ENCODE measurements at regions not wholly inside any gene's neighbourhood (a gene's known extent, or its start where the extent isn't known, plus 50 kb on each side); places are given as distances from the start of the nearest gene placed in this dataset.
"Not testable (repeated sequence)": the region's sequence is repeated elsewhere in the genome, so short reads cannot be mapped to it uniquely, and the experiment has no call there.

DNA sequence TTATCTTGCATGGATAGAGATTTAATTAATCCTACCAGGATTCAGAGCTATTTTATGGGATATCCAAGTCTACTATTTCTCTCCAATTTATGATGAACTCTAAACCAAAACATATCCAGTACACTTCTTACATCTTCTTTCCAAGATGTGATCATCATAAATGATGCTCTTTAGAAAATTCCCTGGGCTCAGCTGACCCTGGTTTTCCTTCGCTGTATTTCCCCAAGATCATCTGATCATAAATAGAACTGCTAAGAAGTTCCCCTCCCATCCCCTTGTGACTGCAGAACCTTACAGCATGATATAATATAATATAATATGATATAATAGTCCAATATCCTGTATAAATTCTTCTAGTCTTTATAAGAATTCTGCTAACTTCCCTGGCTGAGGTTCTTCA lies 114.6 kb upstream of the LYZL2 start:
- Histone ChIP-seq H3K36me3 (ENCODE audit: control insufficient read depth, insufficient read depth, low read length) (no peaks in the 10 kb centered on the region), H3K27me3 (ENCODE audit: control insufficient read depth, insufficient read depth, low read length) (no peaks in the 10 kb centered on the region), H3K9ac (ENCODE audit: low read length) (no peak overlapping the region), H3K9me3 (ENCODE audit: control insufficient read depth, low read length) (no peaks in the 10 kb centered on the region), H3K4me3 (ENCODE audit: low read length) (no peak overlapping the region), H3K4me1 (ENCODE audit: control insufficient read depth, insufficient read depth, low read length) (no peaks in the 10 kb centered on the region)

DNA sequence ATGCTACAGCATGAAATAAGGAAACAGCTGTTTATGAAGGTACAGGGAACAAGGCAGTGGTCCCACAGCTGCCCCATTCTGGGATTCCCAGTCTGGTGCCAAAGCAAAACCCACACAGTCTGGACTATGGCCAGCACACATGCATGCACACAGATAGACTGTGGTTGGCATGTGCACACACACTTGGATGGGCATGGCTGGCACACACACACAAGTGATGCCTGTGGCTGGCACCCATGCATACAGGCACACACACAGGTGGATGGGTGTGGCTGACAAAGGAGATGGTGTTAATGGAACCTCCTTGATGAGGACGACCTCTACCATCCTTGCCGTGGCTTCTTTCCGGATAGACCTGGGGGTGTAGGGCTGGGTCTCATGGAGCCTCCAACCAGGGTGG lies 114.0 kb upstream of the LYZL2 start:
- H3K36me3 ChIP-seq (ENCODE audit: control insufficient read depth, insufficient read depth, low read length) = no peaks in the 10 kb centered on the region
- no peaks in the 10 kb centered on the region for H3K9me3 ChIP-seq (ENCODE audit: control insufficient read depth, low read length)
- no peaks in the 10 kb centered on the region for H3K4me1 ChIP-seq (ENCODE audit: control insufficient read depth, insufficient read depth, low read length)
- H3K4me3 ChIP-seq (ENCODE audit: low read length) = no peak overlapping the region
- H3K27me3 ChIP-seq (ENCODE audit: control insufficient read depth, insufficient read depth, low read length) = no peaks in the 10 kb centered on the region
- H3K9ac ChIP-seq (ENCODE audit: low read length) = no peak overlapping the region

DNA sequence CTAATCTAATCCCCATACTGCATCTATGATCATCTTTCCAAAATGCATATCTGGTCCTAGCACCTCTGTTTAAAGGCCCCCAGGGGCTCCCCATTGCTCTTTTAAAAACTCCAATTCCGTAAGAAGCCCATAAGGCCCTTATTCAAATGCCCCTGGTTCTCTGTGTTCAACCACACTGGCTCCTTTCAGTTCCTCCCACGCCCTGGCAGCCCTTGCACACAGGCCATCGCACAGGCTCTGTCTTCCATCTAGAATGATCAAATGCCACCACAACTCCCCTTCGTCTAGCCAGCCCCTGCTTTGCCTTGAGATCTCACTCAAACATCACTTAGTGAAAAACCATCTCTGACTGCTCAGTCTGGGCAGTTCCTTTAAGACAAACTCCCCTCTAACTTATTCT lies 112.9 kb upstream of the LYZL2 start:
- no peak overlapping the region for H3K4me3 ChIP-seq (ENCODE audit: low read length)
- H3K9me3 ChIP-seq (ENCODE audit: control insufficient read depth, low read length) = no peaks in the 10 kb centered on the region
- H3K36me3 ChIP-seq (ENCODE audit: control insufficient read depth, insufficient read depth, low read length) = no peaks in the 10 kb centered on the region
- H3K4me1 ChIP-seq (ENCODE audit: control insufficient read depth, insufficient read depth, low read length) = no peaks in the 10 kb centered on the region
- H3K27me3 ChIP-seq (ENCODE audit: control insufficient read depth, insufficient read depth, low read length) = no peaks in the 10 kb centered on the region
- no peak overlapping the region for H3K9ac ChIP-seq (ENCODE audit: low read length)

DNA sequence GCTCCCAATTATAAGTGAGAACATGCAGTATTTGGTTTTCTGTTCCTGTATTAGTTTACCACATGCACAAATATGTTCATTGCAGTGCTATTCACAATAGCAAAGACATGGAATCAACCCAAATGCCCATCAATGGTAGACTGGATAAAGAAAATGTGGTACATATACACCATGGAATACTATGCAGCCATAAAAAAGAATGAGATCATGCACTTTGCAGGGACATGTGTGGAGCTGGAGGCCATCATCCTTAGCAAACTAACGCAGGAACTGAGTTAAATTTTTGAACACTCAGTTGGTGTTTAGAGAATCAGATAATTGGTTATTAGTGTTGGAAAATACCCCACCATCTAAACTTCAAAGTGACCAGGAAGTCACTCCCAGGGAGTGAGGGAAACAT lies 111.2 kb upstream of the LYZL2 start:
- H3K4me1 ChIP-seq (ENCODE audit: control insufficient read depth, insufficient read depth, low read length); H3K9ac ChIP-seq (ENCODE audit: low read length); H3K9me3 ChIP-seq (ENCODE audit: control insufficient read depth, low read length); H3K27me3 ChIP-seq (ENCODE audit: control insufficient read depth, insufficient read depth, low read length); H3K4me3 ChIP-seq (ENCODE audit: low read length); H3K36me3 ChIP-seq (ENCODE audit: control insufficient read depth, insufficient read depth, low read length): not testable (repeated sequence)

DNA sequence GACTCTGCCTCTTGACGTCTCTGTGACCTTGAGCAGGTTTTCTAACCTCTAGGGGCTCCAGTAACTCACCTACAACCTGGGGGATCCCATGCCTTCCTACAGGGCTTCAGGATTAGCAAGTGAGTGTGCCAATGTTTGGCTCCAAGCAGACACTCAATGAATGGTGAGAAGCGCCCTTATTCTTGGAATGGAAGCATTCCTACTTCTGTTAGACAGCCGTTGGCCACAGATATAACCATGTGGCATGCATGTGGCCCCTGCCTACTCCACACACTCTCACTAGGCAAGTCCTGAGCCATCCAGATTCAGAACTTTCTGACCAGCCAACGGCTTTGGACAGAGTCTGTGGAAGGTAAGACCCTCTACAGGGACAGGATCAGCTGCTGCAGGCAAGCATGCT lies 108.9 kb upstream of the LYZL2 start:
- H3K4me3 ChIP-seq (ENCODE audit: low read length) = no peak overlapping the region
- no peaks in the 10 kb centered on the region for H3K4me1 ChIP-seq (ENCODE audit: control insufficient read depth, insufficient read depth, low read length)
- H3K36me3 ChIP-seq (ENCODE audit: control insufficient read depth, insufficient read depth, low read length) = no peaks in the 10 kb centered on the region
- H3K9me3 ChIP-seq (ENCODE audit: control insufficient read depth, low read length) = no peaks in the 10 kb centered on the region
- no peak overlapping the region for H3K9ac ChIP-seq (ENCODE audit: low read length)
- H3K27me3 ChIP-seq (ENCODE audit: control insufficient read depth, insufficient read depth, low read length) = no peaks in the 10 kb centered on the region

DNA sequence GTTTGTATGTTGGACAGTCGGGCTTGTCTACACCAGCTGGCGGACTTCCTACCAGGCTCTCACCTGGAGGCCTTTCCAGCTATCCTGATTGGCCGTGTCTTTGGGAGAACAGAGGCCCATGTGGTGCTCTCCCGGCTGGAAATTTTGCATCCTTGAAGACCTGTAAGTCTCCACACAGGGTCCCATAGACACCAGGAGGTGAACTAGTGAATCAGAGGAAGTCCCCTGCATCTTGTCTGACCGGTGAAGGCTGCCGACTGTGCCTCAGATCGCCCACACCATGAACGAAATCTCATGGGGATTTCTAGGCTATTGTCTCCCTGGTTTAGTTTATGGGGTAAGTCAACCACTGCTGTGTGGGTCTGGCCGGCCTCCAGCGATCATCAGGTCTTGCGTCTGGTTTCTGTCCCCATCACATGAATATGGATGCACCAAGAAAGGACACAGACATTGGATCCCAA lies 108.4 kb upstream of the LYZL2 start:
- Histone ChIP-seq H3K4me3 (ENCODE audit: low read length) (no peak overlapping the region), H3K9me3 (ENCODE audit: control insufficient read depth, low read length) (no peaks in the 10 kb centered on the region)

DNA sequence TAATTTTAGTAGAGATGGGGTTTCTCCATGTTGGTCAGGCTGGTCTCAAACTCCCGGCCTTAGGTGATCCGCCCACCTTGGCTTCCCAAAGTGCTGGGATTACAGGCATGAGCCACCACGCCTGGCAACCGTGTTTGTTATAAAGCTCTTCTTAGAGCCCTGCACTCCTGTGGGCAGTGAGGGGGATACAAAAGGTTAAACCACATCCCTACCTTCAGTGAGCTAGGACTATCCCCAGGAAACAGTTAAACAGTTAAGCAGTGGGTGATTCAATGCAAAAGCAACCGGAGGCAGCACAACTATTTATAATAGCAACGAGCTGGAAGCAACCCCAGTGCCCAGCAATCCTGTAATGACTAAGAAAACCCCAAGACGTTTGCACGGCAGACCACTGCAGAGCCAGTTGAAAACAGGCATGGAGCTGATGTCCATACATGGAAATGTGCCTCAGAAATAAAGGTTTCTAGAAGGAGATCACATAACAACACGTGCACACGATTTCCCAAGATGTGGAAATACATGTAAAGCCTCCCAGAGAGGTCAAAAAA lies 107.2 kb upstream of the LYZL2 start:
- Histone ChIP-seq H3K27me3 (ENCODE audit: control insufficient read depth, insufficient read depth, low read length) (no peaks in the 10 kb centered on the region), H3K9ac (ENCODE audit: low read length) (no peak overlapping the region), H3K9me3 (ENCODE audit: control insufficient read depth, low read length) (no peaks in the 10 kb centered on the region), H3K36me3 (ENCODE audit: control insufficient read depth, insufficient read depth, low read length) (no peaks in the 10 kb centered on the region), H3K4me3 (ENCODE audit: low read length) (no peak overlapping the region), H3K4me1 (ENCODE audit: control insufficient read depth, insufficient read depth, low read length) (no peaks in the 10 kb centered on the region)

More for the DNA sequence above, 108.4 kb upstream of the LYZL2 start:
- no peak overlapping the region for H3K9ac ChIP-seq (ENCODE audit: low read length)
- H3K36me3 ChIP-seq (ENCODE audit: control insufficient read depth, insufficient read depth, low read length) = no peaks in the 10 kb centered on the region
- H3K4me1 ChIP-seq (ENCODE audit: control insufficient read depth, insufficient read depth, low read length) = no peaks in the 10 kb centered on the region
- H3K27me3 ChIP-seq (ENCODE audit: control insufficient read depth, insufficient read depth, low read length) = no peaks in the 10 kb centered on the region

DNA sequence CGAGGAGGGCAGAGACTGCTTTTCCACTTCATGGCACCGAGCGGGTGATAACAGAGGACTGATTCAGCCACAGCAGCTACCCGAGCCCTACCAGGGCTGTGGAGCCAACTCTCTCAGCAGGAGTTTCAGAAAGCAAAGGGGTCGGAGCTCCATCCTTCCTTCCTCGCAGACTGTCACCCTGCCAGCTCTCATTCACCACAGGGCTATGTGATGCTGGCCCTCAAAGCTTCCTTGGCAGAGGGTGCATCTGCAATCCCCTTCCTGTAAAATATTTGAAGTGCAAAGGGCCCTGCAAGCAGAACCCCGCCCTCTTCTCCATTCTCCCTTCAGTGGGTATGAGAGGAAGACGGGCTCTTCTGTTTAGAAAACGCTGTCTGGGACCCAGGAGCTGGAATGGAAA lies 105.3 kb upstream of the LYZL2 start:
- Histone ChIP-seq H3K4me1 (ENCODE audit: control insufficient read depth, insufficient read depth, low read length) (no peaks in the 10 kb centered on the region), H3K27me3 (ENCODE audit: control insufficient read depth, insufficient read depth, low read length) (no peaks in the 10 kb centered on the region), H3K36me3 (ENCODE audit: control insufficient read depth, insufficient read depth, low read length) (no peaks in the 10 kb centered on the region), H3K9me3 (ENCODE audit: control insufficient read depth, low read length) (no peaks in the 10 kb centered on the region), H3K4me3 (ENCODE audit: low read length) (no peak overlapping the region), H3K9ac (ENCODE audit: low read length) (no peak overlapping the region)

DNA sequence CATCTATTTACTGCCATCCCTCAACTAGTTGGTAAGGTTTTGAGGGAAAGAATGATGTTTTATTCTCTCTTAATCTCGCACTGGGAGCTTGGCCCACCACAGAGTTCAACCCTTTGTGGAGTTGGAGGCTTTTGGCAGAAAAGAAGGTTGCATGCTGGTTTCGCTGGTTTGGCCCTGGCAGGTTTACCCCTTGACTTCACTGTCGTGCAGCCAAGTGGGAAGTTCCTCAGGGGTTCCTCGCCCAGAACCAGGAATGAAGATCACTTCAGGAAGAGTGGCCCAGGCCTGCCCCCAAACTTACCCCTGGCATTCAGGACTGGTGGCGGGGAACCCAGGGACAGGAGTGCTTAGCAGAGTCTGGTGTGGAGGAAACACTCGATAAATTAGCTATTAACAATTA lies 103.1 kb upstream of the LYZL2 start:
- no peak overlapping the region for H3K9ac ChIP-seq (ENCODE audit: low read length)
- no peaks in the 10 kb centered on the region for H3K9me3 ChIP-seq (ENCODE audit: control insufficient read depth, low read length)
- no peaks in the 10 kb centered on the region for H3K27me3 ChIP-seq (ENCODE audit: control insufficient read depth, insufficient read depth, low read length)
- no peaks in the 10 kb centered on the region for H3K4me1 ChIP-seq (ENCODE audit: control insufficient read depth, insufficient read depth, low read length)
- H3K36me3 ChIP-seq (ENCODE audit: control insufficient read depth, insufficient read depth, low read length) = no peaks in the 10 kb centered on the region
- no peak overlapping the region for H3K4me3 ChIP-seq (ENCODE audit: low read length)

DNA sequence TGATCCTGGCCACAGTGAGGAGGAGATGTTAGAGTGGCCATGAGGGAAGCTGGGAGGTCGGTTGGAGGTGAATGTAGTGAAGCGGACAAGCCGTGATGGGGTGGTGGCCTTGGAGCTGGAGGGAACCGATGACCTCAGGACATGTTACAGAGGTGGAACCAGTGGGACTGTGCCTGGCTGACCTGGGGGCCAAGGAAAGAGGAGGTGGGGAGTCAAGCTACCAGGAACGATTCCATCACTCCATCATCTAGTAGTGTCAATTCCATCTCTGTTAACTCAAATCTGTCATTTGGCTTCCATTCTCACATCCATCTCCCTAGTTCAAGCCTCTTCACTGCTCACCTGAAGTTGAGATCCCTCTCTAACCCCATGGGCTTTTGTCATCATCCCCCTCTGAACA lies 102.4 kb upstream of the LYZL2 start:
- H3K9ac ChIP-seq (ENCODE audit: low read length) = no peak overlapping the region
- no peak overlapping the region for H3K4me3 ChIP-seq (ENCODE audit: low read length)
- H3K9me3 ChIP-seq (ENCODE audit: control insufficient read depth, low read length) = no peaks in the 10 kb centered on the region
- no peaks in the 10 kb centered on the region for H3K27me3 ChIP-seq (ENCODE audit: control insufficient read depth, insufficient read depth, low read length)
- no peaks in the 10 kb centered on the region for H3K36me3 ChIP-seq (ENCODE audit: control insufficient read depth, insufficient read depth, low read length)
- no peaks in the 10 kb centered on the region for H3K4me1 ChIP-seq (ENCODE audit: control insufficient read depth, insufficient read depth, low read length)

DNA sequence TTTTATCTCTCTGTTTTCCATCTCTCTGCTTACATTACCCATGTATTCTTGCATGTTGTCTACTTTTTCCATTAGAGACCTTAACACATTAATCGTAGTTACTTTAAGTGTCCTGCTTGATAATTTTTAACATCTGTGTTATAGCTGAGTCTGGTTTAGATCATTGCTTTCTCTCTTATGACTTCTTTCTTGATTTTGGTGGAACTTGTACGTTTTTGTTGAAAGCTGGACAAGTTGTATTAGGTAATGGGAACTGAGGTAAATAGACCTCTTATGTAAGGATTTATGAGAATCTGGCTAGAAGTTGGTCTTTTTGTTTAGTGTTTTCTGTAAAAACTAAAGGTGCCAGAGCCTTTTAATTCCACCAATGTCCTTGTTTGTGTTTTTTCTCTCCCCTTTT lies 100.8 kb upstream of the LYZL2 start:
- H3K9ac ChIP-seq (ENCODE audit: low read length) = no peak overlapping the region
- no peaks in the 10 kb centered on the region for H3K36me3 ChIP-seq (ENCODE audit: control insufficient read depth, insufficient read depth, low read length)
- no peaks in the 10 kb centered on the region for H3K27me3 ChIP-seq (ENCODE audit: control insufficient read depth, insufficient read depth, low read length)
- no peaks in the 10 kb centered on the region for H3K9me3 ChIP-seq (ENCODE audit: control insufficient read depth, low read length)
- no peak overlapping the region for H3K4me3 ChIP-seq (ENCODE audit: low read length)
- H3K4me1 ChIP-seq (ENCODE audit: control insufficient read depth, insufficient read depth, low read length) = no peaks in the 10 kb centered on the region

DNA sequence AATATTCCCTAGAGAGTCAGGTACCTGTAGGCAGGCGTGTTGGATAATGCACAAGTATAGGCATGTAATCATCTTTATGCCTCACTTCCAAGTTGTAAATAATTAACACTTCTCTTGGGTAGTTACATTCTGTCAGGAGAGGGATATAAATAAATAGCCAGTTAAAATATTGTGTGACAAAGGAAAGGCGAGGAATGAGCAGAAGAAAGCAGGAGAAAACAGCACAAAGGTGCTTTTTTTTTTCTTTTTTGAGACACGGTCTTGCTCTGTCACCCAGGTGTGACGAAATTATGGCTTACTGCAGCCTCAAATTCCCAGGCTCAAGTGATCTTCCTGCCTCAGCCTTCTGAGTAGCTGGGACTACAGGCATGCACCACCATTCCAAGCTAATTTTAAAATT lies 99.2 kb upstream of the LYZL2 start:
- Histone ChIP-seq H3K36me3 (ENCODE audit: control insufficient read depth, insufficient read depth, low read length) (no peaks in the 10 kb centered on the region), H3K9me3 (ENCODE audit: control insufficient read depth, low read length) (no peaks in the 10 kb centered on the region), H3K27me3 (ENCODE audit: control insufficient read depth, insufficient read depth, low read length) (no peaks in the 10 kb centered on the region), H3K9ac (ENCODE audit: low read length) (no peak overlapping the region), H3K4me3 (ENCODE audit: low read length) (no peak overlapping the region), H3K4me1 (ENCODE audit: control insufficient read depth, insufficient read depth, low read length) (no peaks in the 10 kb centered on the region)

DNA sequence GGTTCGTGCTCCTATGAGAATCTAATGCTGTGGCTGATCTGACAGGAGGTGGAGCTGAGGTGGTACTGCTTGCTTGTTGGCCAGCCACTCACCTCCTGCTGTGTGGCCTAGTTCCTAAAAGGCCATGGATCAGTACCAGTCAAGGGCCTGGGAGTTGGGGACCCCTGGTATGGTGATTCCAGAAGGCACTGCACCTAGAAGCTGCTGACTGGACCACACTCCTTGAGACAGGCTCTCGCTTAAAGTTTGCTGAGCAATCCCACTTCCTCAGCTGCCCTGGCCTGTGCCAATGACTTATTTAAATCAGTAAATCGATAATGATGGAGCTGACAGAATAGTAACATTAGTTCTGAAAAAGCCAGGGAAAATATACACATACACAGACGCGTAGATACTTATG lies 98.6 kb upstream of the LYZL2 start:
- H3K27me3 ChIP-seq (ENCODE audit: control insufficient read depth, insufficient read depth, low read length) = no peaks in the 10 kb centered on the region
- no peaks in the 10 kb centered on the region for H3K36me3 ChIP-seq (ENCODE audit: control insufficient read depth, insufficient read depth, low read length)
- H3K4me1 ChIP-seq (ENCODE audit: control insufficient read depth, insufficient read depth, low read length) = no peaks in the 10 kb centered on the region
- H3K9me3 ChIP-seq (ENCODE audit: control insufficient read depth, low read length) = no peaks in the 10 kb centered on the region
- no peak overlapping the region for H3K9ac ChIP-seq (ENCODE audit: low read length)
- no peak overlapping the region for H3K4me3 ChIP-seq (ENCODE audit: low read length)

All from mucosa of stomach (tissue), 1 donor.